ENCODE measurements at regions not wholly inside any gene's neighbourhood (a gene's known extent, or its start where the extent isn't known, plus 50 kb on each side); places are given as distances from the start of the nearest gene placed in this dataset.

DNA sequence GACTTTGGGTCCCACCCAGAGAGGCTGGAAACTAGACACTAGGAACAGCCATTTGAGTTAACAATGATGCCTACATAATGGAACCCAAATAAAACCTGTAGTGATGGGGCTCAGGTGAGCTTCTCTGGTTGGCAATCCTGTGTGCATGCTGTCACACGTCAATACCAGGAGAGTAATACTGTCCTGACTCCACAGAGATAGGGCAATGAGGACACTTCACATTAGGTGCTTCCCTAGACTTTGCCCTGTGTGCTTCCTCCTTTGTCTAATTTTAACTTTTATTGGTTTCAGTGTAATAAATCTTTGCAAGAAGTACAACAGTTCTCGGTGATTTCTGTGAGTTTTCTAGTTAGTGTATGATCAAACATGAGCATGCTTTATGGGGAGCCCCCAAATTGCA, 281.8 kb upstream of the ARRDC4 start:
- TF ChIP-seq, protein P1, sequence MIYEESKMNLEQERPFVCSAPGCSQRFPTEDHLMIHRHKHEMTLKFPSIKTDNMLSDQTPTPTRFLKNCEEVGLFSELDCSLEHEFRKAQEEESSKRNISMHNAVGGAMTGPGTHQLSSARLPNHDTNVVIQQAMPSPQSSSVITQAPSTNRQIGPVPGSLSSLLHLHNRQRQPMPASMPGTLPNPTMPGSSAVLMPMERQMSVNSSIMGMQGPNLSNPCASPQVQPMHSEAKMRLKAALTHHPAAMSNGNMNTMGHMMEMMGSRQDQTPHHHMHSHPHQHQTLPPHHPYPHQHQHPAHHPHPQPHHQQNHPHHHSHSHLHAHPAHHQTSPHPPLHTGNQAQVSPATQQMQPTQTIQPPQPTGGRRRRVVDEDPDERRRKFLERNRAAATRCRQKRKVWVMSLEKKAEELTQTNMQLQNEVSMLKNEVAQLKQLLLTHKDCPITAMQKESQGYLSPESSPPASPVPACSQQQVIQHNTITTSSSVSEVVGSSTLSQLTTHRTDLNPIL (CRISPR knock-in tag; IDR thresholded peaks at IDR 0.05; ENCODE audit: low read depth) = no peak
- no peak for TF ChIP-seq ARNTL (CRISPR knock-in tag; IDR thresholded peaks at IDR 0.05; ENCODE audit: borderline replicate concordance, low read depth)
- TF ChIP-seq BACH2 (CRISPR knock-in tag; IDR thresholded peaks at IDR 0.05; ENCODE audit: borderline replicate concordance) = no peak
- no peak for TF ChIP-seq ZFP3 (CRISPR knock-in tag; IDR thresholded peaks at IDR 0.05)
- no peak for TF ChIP-seq RARB (CRISPR knock-in tag; IDR thresholded peaks at IDR 0.05)
- TF ChIP-seq, protein P2, sequence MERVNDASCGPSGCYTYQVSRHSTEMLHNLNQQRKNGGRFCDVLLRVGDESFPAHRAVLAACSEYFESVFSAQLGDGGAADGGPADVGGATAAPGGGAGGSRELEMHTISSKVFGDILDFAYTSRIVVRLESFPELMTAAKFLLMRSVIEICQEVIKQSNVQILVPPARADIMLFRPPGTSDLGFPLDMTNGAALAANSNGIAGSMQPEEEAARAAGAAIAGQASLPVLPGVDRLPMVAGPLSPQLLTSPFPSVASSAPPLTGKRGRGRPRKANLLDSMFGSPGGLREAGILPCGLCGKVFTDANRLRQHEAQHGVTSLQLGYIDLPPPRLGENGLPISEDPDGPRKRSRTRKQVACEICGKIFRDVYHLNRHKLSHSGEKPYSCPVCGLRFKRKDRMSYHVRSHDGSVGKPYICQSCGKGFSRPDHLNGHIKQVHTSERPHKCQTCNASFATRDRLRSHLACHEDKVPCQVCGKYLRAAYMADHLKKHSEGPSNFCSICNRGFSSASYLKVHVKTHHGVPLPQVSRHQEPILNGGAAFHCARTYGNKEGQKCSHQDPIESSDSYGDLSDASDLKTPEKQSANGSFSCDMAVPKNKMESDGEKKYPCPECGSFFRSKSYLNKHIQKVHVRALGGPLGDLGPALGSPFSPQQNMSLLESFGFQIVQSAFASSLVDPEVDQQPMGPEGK (CRISPR knock-in tag; IDR thresholded peaks at IDR 0.05; ENCODE audit: borderline replicate concordance) = no peak
- no peak for TF ChIP-seq CSDC2 (CRISPR knock-in tag; IDR thresholded peaks at IDR 0.05)
- TF ChIP-seq, protein P3, sequence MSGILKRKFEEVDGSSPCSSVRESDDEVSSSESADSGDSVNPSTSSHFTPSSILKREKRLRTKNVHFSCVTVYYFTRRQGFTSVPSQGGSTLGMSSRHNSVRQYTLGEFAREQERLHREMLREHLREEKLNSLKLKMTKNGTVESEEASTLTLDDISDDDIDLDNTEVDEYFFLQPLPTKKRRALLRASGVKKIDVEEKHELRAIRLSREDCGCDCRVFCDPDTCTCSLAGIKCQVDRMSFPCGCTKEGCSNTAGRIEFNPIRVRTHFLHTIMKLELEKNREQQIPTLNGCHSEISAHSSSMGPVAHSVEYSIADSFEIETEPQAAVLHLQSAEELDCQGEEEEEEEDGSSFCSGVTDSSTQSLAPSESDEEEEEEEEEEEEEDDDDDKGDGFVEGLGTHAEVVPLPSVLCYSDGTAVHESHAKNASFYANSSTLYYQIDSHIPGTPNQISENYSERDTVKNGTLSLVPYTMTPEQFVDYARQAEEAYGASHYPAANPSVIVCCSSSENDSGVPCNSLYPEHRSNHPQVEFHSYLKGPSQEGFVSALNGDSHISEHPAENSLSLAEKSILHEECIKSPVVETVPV (CRISPR knock-in tag; IDR thresholded peaks at IDR 0.05) = no peak
- no peak for TF ChIP-seq ZNF8 (CRISPR knock-in tag; IDR thresholded peaks at IDR 0.05)

Measured in SK-N-SH treated with all-trans-retinoic acid at 6 μM for 48 hours (cell line).